Globus pallidus (tissue), 1 donor: ENCODE measurements at regions not wholly inside any gene's neighbourhood (a gene's known extent, or its start where the extent isn't known, plus 50 kb on each side); places are given as distances from the start of the nearest gene placed in this dataset.

Experiments used
- DNase-seq: peaks from one replicate; pipeline ENCODE4 v3.0.0-alpha.2; 2015; ENCODE audit warnings: low spot score

- DNase-seq, result no peak
Measured at GRCh38 chr13:74870865-74871264, 611.1 kb downstream of the TBC1D4 start.

GRCh38 chr13:74869846-74870245, 612.1 kb downstream of the TBC1D4 start:
- DNase-seq, result no peak

GRCh38 chr13:74868049-74868448, 613.9 kb downstream of the TBC1D4 start:
- DNase-seq, result no peak

GRCh38 chr13:74867460-74867859, 614.5 kb downstream of the TBC1D4 start:
- DNase-seq, result no peak

- no peak for DNase-seq
Measured at GRCh38 chr13:74866101-74866500, 615.9 kb downstream of the TBC1D4 start.

- DNase-seq, result no peak
Measured at GRCh38 chr13:74865656-74866055, 616.3 kb downstream of the TBC1D4 start.

GRCh38 chr13:74860789-74861188, 621.2 kb downstream of the TBC1D4 start:
- DNase-seq, result no peak

- DNase-seq, result no peak
Measured at GRCh38 chr13:74850893-74851292, 631.1 kb downstream of the TBC1D4 start.

- no peak for DNase-seq
Measured at GRCh38 chr13:74847966-74848365, 634.0 kb downstream of the TBC1D4 start.

GRCh38 chr13:74845806-74846205, 636.2 kb downstream of the TBC1D4 start:
- no peak for DNase-seq

GRCh38 chr13:74841651-74842050, 640.3 kb downstream of the TBC1D4 start:
- DNase-seq, result no peak

- no peak for DNase-seq
Measured at GRCh38 chr13:74841123-74841522, 640.8 kb downstream of the TBC1D4 start.

GRCh38 chr13:74839656-74840055, 642.3 kb downstream of the TBC1D4 start:
- no peak for DNase-seq

GRCh38 chr13:74838096-74838495, 643.9 kb downstream of the TBC1D4 start:
- no peak for DNase-seq

- no peak for DNase-seq
Measured at GRCh38 chr13:74836628-74837027, 645.3 kb downstream of the TBC1D4 start.

GRCh38 chr13:74835579-74835978, 646.4 kb downstream of the TBC1D4 start:
- no peak for DNase-seq

GRCh38 chr13:74825938-74826246, 656.1 kb downstream of the TBC1D4 start:
- no peak for DNase-seq

- DNase-seq, result no peak
Measured at GRCh38 chr13:74825152-74825937, 656.6 kb downstream of the TBC1D4 start.

GRCh38 chr13:74820809-74821208, 661.2 kb downstream of the TBC1D4 start:
- DNase-seq, result no peak

GRCh38 chr13:74819549-74819948, 662.4 kb downstream of the TBC1D4 start:
- DNase-seq, result no peak

- DNase-seq, result no peak
Measured at GRCh38 chr13:74816737-74817136, 665.2 kb downstream of the TBC1D4 start.

GRCh38 chr13:74796157-74796556, 662.0 kb upstream of the KLF12 start:
- peak; percentile 44 for DNase-seq

- peak; percentile 71 for DNase-seq
Measured at GRCh38 chr13:74795526-74795925, 661.3 kb upstream of the KLF12 start.

- peak; percentile 30 for DNase-seq
Measured at GRCh38 chr13:74794582-74794981, 660.4 kb upstream of the KLF12 start.
